Gastroesophageal sphincter (tissue), 3 donors: ENCODE measurements at regions not wholly inside any gene's neighbourhood (a gene's known extent, or its start where the extent isn't known, plus 50 kb on each side); places are given as distances from the start of the nearest gene placed in this dataset.

Experiments used
- EP300 ChIP-seq: sonication (generic); formaldehyde crosslinking; IDR thresholded peaks from one replicate; pipeline ENCODE4 v1.6.1; 2017; ENCODE audit warnings: antibody characterized with exemption, mild to moderate bottlenecking
- TF ChIP-seq, protein P1 (sequence below), 4 experiments: fragments of 200-600 bp in 2 of 4; fragments of 450-650 bp in 2 of 4; sonication (generic) in 1 of 4; IDR thresholded peaks; one replicate each; pipeline ENCODE4 v1.5.1; 2017 to 2019; ENCODE audit warnings: antibody characterized with exemption in 4 of 4, mild to moderate bottlenecking in 2 of 4, moderate library complexity in 2 of 4

DNA sequence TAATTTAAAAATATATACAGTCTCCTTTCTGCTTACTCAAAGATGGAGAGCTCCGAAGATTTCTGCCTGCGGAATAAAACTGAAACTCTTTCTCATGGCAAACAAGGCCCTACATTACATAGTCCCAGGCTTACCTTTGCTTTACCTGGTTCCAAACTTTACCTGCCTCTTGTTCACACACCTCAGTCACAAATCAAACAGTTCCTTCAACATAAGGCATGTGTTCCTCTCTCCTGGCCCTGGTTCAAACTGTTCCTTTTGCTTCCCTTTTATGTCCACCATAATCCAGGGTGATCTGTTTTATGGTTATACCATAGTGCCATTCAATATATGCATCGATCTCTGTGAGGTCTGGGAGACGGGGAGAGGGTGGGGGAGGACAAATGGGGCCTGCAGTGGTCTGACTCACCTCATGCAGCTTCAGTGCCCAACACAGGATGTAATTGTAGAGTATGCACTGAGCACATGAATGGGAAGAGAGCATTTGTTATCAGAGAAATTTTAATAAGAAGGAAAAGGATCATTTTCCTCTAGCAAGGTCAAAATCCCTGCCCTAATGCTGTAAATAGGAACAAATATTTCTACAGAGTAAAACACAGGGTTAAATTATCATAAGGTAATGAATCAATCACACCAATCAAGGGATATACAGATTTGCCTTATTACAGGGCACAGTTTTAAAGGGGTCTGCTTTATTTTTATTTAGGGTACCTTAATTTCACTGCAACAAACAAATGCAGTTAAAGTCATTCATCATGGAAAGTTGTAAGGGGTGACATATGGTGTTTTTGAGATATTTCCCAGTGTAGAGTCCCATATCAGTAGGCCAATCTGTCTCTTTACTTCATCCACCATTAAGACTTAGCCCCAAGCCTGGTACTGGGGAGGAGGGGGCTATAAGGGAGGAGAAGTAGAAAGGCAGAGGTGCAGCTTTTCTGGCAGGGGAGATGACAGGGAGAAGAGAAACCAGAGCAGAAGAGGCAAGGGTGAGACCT lies 88.8 kb upstream of the PDE1C start:
- no peak for TF ChIP-seq EP300
- TF ChIP-seq, protein P1, sequence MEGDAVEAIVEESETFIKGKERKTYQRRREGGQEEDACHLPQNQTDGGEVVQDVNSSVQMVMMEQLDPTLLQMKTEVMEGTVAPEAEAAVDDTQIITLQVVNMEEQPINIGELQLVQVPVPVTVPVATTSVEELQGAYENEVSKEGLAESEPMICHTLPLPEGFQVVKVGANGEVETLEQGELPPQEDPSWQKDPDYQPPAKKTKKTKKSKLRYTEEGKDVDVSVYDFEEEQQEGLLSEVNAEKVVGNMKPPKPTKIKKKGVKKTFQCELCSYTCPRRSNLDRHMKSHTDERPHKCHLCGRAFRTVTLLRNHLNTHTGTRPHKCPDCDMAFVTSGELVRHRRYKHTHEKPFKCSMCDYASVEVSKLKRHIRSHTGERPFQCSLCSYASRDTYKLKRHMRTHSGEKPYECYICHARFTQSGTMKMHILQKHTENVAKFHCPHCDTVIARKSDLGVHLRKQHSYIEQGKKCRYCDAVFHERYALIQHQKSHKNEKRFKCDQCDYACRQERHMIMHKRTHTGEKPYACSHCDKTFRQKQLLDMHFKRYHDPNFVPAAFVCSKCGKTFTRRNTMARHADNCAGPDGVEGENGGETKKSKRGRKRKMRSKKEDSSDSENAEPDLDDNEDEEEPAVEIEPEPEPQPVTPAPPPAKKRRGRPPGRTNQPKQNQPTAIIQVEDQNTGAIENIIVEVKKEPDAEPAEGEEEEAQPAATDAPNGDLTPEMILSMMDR (IDR thresholded peaks at IDR 0.05): no peak
